ENCODE measurements at regions not wholly inside any gene's neighbourhood (a gene's known extent, or its start where the extent isn't known, plus 50 kb on each side); places are given as distances from the start of the nearest gene placed in this dataset.

- no peak for TF ChIP-seq ARNTL (CRISPR knock-in tag; IDR thresholded peaks at IDR 0.05; ENCODE audit: borderline replicate concordance, low read depth)
- no peak for TF ChIP-seq TOX (CRISPR knock-in tag; IDR thresholded peaks at IDR 0.05; ENCODE audit: borderline replicate concordance)
- no peak for TF ChIP-seq CREB5 (CRISPR knock-in tag; IDR thresholded peaks at IDR 0.05; ENCODE audit: low read depth)
- no peak for TF ChIP-seq GLIS3 (CRISPR knock-in tag; IDR thresholded peaks at IDR 0.05)
- no peak for TF ChIP-seq SNAI2 (CRISPR knock-in tag; IDR thresholded peaks at IDR 0.05)
- TF ChIP-seq ISL1 (CRISPR knock-in tag; IDR thresholded peaks at IDR 0.05), result no peak
- TF ChIP-seq PPARA (CRISPR knock-in tag; IDR thresholded peaks at IDR 0.05; ENCODE audit: borderline replicate concordance), result no peak
- no peak for TF ChIP-seq OSR1 (CRISPR knock-in tag; IDR thresholded peaks at IDR 0.05)
These were observed 144.6 kb upstream of the NAV2 start for GRCh38 chr11:19567996-19568395.

GRCh38 chr11:19566583-19567379, 145.9 kb upstream of the NAV2 start:
- TF ChIP-seq POU6F1 (CRISPR knock-in tag; IDR thresholded peaks at IDR 0.05; ENCODE audit: borderline replicate concordance, low read depth) (no peak), TOX (CRISPR knock-in tag; IDR thresholded peaks at IDR 0.05; ENCODE audit: borderline replicate concordance) (no peak), PATZ1 (CRISPR knock-in tag; IDR thresholded peaks at IDR 0.05; ENCODE audit: borderline replicate concordance) (no peak), ZNF565 (CRISPR knock-in tag; conservative IDR thresholded peaks at IDR 0.05; ENCODE audit: low read depth) (no peak), TCF4 (CRISPR knock-in tag; IDR thresholded peaks at IDR 0.05; ENCODE audit: borderline replicate concordance) (no peak), GLIS3 (CRISPR knock-in tag; IDR thresholded peaks at IDR 0.05) (no peak), CSRNP3 (CRISPR knock-in tag; IDR thresholded peaks at IDR 0.05) (no peak), ARNTL (CRISPR knock-in tag; IDR thresholded peaks at IDR 0.05; ENCODE audit: borderline replicate concordance, low read depth) (no peak), ESRRG (CRISPR knock-in tag; IDR thresholded peaks at IDR 0.05) (no peak), SNAI2 (CRISPR knock-in tag; IDR thresholded peaks at IDR 0.05) (no peak), PPARA (CRISPR knock-in tag; IDR thresholded peaks at IDR 0.05; ENCODE audit: borderline replicate concordance) (no peak), CSDC2 (CRISPR knock-in tag; IDR thresholded peaks at IDR 0.05) (no peak), RARB (CRISPR knock-in tag; IDR thresholded peaks at IDR 0.05) (no peak), ZC3H10 (CRISPR knock-in tag; IDR thresholded peaks at IDR 0.05) (no peak), CREB5 (CRISPR knock-in tag; IDR thresholded peaks at IDR 0.05; ENCODE audit: low read depth) (no peak), ZNF70 (CRISPR knock-in tag; IDR thresholded peaks at IDR 0.05) (no peak), ISL1 (CRISPR knock-in tag; IDR thresholded peaks at IDR 0.05) (no peak), BACH2 (CRISPR knock-in tag; IDR thresholded peaks at IDR 0.05; ENCODE audit: borderline replicate concordance) (no peak), ZNF8 (CRISPR knock-in tag; IDR thresholded peaks at IDR 0.05) (no peak), ZFP30 (CRISPR knock-in tag; IDR thresholded peaks at IDR 0.05) (no peak)
- no peak for ATAC-seq

More at GRCh38 chr11:19567996-19568395, 144.6 kb upstream of the NAV2 start:
- ATAC-seq, result no peak

GRCh38 chr11:19565639-19566038, 147.0 kb upstream of the NAV2 start:
- no peak for ATAC-seq
- no peak for TF ChIP-seq SNAI2 (CRISPR knock-in tag; IDR thresholded peaks at IDR 0.05)
- TF ChIP-seq ISL1 (CRISPR knock-in tag; IDR thresholded peaks at IDR 0.05), result no peak
- no peak for TF ChIP-seq TSHZ2 (CRISPR knock-in tag; IDR thresholded peaks at IDR 0.05)
- TF ChIP-seq GLIS3 (CRISPR knock-in tag; IDR thresholded peaks at IDR 0.05), result no peak
- TF ChIP-seq RARB (CRISPR knock-in tag; IDR thresholded peaks at IDR 0.05), result no peak
- TF ChIP-seq ZC3H10 (CRISPR knock-in tag; IDR thresholded peaks at IDR 0.05), result no peak
- no peak for TF ChIP-seq ZNF70 (CRISPR knock-in tag; IDR thresholded peaks at IDR 0.05)
- no peak for TF ChIP-seq OSR1 (CRISPR knock-in tag; IDR thresholded peaks at IDR 0.05)
- no peak for TF ChIP-seq ZFP30 (CRISPR knock-in tag; IDR thresholded peaks at IDR 0.05)
- no peak for TF ChIP-seq CSRNP3 (CRISPR knock-in tag; IDR thresholded peaks at IDR 0.05)
- no peak for TF ChIP-seq TOX (CRISPR knock-in tag; IDR thresholded peaks at IDR 0.05; ENCODE audit: borderline replicate concordance)
- no peak for TF ChIP-seq CSDC2 (CRISPR knock-in tag; IDR thresholded peaks at IDR 0.05)
- no peak for TF ChIP-seq CREB5 (CRISPR knock-in tag; IDR thresholded peaks at IDR 0.05; ENCODE audit: low read depth)
